CD4-positive, alpha-beta T cell treated with Interferon gamma for 1 hour (primary cell): ENCODE measurements at regions not wholly inside any gene's neighbourhood (a gene's known extent, or its start where the extent isn't known, plus 50 kb on each side); places are given as distances from the start of the nearest gene placed in this dataset.

ENCODE experiments used
- DNase-seq: peaks from one replicate; pipeline ENCODE4 v3.0.0-alpha.2; 2020

DNA sequence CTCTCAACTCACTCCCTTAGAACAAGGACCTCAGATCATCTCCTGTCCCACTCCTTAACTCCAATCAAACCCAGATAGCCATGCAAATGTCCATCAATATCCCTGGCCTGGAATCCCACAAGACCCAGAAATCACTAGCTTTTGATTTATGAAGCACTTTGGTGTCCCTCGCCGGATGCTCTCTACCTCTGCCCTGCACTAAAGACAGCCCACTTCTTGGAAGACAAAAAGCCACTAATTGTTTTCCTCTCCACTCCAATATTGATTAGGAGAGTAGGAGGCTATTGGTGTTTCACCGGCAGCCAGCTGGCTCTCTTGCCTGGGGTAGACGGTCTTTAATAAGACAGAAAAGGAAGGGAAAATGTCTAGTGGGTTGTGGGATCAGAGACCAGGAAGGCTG is 221.2 kb downstream of the BUD13 start:
- no peak for DNase-seq

DNA sequence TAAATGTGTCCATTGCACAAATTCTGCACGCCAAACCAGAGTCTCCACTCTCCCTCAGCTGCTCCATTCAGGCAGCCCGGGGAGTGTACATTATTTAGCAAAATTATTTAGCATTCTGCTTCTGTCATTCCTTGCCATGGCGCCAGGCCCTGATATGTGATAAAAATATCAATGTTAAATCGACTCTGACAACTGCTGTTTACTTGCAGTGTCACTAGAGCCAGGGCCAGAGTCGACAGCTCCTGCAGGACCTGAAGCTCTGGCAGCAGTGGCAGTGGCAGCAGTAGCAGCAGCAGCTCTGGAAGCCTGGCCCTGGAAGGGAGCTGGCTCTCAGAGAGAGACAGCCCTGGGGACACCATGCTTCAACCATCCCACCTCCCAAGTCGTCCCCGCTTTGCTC is 224.5 kb downstream of the BUD13 start:
- DNase-seq, result no peak

DNA sequence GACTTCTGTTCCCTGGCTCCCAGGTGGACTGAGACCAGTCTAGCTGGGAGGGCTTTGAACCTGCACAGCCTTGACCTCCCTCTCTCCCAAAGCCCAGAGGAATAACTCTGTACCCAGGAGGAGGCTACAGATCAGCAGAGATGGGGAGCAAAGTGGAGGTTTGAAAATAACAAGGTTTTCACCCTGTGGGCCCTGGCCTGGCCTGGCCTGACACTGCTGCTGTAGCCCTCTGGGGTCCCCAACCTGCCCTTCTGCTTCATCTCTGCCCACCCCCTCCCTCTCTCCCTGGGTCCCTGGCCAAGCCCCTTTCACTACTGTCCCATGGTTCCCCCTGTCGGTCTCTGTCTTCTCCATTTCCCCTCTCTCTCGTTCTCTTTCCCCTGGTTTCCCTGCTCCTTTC is 225.2 kb downstream of the BUD13 start:
- no peak for DNase-seq

DNA sequence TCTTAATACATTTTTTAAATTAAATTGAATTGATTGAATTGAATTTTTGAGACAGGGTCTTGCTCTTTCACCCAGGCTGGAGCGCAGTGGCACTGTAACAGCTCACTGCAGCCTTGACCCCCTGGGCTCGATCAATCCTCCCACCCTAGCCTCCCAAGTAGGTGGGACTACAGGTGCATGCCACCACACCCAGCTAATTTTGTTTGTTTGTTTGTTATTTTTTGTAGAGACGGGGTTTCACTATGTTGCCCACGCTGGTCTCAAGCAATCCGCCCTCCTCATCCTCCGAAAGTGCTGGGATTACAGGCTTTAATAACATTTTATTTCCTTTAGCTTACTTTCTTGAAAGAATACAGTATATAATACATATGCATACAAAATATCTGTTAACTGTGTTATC is 226.9 kb downstream of the BUD13 start:
- no peak for DNase-seq

DNA sequence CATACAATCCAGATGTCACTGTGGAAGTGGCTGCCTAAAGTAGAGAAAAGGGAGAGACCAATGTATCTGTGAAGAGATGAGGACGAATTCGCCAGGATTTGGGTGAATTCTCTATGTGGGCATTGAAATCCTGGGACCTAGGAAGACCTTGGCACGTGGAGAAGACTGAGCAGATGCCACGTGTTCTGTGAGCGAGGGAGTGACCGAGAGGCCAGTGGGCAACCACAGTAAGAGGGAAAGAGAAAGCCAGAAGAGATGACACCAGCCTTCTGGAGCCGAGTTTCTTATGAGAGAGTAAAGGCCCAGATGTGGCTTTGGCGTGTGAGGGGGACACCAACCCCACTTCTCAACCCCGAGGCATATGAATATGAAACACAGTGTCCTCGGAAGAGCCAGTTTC is 228.1 kb downstream of the BUD13 start:
- no peak for DNase-seq

DNA sequence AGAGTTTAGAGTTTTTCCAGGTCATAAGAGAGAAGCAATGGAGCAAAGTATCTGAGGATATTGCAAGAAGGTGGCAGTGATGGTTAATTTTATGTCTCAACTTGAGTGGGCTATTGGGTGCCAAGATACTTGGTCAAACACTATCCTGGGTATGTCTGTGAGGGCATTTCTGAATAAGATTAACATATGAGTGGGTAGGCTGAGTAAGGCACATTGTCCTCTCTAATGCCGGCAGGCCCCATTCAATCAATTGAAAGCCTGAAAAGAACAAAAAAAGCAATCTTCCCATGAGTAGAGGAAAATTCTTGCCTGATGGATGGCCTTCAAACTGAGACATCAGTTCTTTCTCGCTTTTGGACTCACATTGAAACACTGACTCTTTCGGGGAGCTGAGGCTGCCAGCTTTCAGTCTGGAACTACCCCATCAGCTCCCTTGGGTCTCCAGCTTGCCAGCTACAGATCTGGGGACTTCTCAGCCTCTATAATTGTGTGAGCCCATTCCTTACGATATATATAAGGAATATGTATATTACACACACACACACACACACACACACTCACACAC is 228.8 kb downstream of the BUD13 start:
- DNase-seq, result no peak

DNA sequence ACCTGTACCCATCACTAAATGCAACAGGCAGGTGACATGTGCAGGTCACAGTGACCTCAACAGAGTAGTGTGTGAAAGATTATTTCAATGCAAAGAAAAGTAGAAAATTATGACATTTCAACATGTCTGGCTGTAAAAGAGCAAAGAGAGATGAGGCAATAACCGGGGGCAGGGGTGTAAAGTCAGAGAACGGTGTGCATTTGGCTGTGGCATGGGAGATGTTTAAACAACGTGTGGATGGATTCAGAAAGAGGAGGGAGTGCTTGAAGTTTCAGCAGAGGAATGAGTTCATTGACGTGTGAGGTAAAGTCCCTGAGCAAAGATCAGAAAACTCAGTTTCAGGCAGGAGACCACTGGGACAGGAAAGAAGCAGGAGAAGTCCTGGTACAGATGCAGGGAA is 229.7 kb downstream of the BUD13 start:
- DNase-seq, result no peak

DNA sequence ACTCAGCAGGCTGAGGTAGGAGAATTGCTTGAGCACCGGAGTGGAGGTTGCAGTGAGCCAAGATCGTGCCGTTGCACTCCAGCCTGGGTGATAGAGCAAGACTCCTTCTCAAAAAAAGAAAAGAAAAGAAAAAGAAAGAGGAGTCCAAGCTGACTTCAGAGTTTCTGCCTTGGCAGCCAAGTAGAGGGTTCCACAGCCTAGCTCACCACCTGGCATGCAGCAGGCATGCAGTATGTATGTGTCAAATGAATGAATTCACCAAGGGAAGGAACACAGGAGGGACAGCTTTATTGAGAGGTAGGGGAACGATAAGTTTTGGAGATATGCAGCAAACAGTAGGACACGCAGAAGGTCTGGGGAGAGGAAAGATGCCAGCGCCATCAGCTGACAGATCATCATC is 230.4 kb downstream of the BUD13 start:
- no peak for DNase-seq

DNA sequence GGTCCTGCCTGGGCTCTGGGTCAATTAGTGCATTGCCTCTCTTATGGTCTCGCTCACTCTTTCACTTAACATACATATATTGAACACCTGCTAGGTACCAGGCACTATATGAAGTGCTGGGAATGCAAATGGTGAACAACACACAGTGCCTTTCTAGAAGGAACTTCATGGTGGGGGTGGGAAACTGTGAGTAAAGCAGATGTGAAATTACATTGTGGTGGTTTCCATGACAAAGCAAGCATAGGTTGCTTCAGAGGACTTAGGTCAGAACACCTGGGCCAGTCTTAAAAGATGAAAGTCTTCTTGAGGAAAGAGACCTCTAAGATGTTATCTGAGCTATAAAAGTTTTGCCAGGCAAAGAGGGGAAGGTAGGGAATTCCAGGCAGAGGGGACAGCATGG is 231.3 kb downstream of the BUD13 start:
- no peak for DNase-seq

DNA sequence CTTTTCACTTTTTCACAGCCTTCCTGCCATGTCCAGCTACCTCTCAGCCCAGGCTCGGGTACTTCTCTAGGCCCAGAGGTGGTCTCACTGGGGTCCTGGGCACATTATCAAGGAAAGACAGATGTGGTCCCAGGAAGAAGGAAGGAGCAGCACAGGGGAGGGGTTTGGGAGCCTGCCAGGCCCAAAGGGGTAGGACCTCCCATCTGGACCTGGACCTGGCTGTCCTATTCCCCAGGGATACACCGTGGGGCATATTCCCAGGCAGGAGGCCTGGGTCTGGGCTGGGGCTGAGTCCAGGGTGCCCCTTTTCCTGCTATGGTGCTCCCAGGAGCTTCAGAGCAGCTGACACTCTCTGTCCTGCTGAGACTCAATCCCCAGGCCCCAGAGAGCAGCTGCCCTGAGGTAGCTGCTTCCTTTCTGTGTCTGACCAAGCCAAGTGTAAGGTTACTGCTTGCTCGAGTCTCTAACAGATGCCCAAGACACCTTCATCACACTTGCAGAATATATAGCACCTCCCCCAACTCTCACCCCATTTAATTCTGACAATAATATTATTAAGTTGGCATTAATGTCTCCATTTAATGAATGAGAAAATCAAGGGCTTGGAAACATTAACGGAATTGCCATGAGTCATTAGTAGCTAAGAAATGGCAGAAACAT is 232.0 kb downstream of the BUD13 start:
- DNase-seq, result no peak

DNA sequence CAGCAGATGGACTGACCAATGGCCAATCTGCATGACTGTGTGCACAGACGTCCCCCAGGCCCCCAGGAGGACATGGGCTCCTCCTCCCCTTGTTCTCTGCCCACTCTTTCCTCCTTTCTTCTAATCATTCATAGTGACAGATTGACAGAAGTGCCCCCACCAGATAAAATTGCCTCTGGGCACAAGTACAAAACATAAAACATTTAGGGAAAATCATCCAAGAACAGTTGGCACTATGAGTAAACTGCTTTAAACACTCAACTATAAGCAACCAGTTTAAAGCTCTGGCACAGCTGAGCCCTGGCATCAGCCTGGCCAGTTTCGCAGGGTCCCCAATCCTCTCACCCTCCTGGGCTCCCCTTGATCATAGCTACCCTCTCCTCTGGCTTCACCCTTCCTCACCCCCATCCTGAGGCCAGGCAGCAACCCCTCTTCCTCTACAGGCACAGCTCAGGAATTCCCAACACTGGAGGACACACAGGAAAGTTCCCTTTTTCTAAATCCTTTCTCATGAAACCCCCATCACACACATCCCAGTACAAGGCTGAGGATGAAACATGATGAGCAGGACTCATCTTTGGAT is 232.9 kb downstream of the BUD13 start:
- no peak for DNase-seq

DNA sequence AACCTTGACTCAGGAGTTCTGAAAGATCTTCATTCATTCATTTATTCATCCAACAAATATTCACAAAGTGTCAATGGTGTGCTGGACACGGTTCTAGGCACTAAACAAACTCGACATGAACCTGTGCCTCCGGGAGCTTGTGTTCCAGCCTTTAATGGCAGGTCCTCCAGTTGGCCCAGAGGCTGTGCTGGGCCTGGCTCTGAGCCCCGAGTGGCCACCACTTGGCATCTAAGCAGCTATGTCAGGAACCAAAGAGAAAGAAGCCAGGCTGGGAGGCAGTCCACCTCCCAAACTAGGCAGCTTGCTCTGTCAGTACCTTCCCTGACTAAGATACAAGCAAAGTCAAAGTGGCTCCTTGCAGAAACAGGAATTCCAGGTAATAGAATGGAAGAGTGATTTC is 233.6 kb downstream of the BUD13 start:
- no peak for DNase-seq

DNA sequence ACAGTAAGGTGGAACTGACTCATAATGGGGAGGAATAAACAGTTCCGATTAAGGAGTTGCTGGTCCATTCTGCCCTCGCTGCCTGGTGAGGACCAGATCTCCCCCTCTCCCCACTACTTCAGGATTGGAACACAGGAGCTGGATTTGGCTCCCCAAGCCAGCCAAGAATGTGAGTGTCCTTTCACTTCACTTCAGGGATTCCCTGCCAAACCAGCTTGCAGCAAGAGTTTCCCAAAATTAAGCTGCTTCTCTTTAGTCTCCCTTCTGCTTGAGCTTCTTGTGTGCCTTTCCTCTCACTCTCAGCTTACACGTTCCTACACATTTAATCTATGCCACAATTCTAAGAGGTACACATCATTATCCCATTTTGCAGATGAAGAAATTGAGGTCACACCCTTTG is 234.1 kb downstream of the BUD13 start:
- no peak for DNase-seq

DNA sequence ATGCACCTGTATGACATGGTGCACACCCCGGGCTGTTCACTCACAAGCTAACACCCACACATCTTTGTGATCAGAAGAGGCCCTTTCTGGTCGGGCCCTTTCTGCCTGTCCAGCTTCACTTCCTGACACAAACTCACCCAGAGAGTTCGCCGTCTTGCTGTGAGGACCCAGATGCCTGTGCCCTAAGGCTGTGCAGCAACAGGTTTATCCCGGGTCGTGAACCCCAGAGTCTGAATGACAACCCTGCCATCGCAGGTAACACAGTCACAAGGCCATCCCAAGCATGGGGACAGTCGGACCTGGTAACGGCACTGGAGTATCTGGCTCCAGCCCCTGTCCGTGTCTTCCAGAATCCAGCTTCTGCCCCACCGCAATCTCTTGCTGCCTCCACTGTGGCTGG is 235.1 kb downstream of the BUD13 start:
- no peak for DNase-seq

DNA sequence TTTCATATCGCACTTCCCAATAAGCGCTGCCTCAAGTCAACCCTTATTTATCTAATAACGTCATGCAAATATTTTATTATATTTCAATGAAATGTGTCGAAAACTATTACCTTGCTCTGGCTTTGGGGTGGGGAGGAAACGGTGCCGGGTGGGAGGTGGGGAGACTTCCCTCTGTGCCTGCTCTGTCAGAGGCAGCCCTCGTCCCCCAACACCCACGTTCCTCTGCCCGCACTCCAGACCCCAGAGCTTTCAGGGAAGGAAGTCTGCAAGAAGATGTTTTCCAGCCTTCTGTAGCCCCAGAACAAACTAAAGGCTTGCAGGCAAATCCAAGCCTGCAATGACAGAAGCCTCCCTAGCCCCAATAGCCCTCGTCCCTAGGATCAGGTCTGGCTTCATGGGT is 235.7 kb downstream of the BUD13 start:
- DNase-seq, result no peak

DNA sequence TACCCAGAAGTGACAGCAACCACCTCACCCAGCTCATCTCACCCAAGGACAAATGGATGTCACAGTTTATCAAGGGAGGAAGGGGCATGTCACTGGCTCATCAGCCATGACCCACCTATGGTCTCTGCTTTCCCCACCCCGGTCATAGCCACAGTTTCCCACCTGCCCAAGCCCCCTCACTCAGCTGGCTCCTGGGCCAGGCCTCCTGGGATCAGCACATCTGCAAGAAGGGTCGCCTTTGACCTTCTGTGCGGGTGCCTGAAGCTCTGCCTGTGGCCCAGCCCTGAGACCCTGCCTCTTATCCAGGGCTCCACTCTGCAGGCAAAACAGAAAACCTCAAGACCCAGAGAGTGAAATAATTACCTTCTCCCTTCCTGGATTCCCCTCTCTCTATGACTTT is 236.4 kb downstream of the BUD13 start:
- no peak for DNase-seq

DNA sequence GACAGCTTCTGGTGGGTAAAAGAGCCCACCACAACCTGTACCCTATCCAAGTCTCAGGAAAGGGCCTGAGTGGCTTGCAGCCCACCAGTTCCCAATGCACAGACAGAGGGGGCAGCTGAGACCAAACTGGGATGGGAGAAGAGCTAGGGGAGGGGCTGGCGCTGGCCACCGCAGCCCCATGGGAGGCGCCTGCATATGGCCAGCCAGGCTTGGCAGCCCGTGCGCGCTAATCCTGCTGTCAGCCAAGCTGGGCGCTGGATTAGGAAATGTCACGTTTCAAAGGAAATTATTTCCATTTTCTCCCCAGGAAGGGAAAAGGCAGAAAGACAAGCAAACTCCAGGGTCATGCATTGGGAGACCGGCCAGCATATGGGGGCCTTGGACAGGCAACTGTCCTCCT is 236.8 kb downstream of the BUD13 start:
- DNase-seq, result no peak

DNA sequence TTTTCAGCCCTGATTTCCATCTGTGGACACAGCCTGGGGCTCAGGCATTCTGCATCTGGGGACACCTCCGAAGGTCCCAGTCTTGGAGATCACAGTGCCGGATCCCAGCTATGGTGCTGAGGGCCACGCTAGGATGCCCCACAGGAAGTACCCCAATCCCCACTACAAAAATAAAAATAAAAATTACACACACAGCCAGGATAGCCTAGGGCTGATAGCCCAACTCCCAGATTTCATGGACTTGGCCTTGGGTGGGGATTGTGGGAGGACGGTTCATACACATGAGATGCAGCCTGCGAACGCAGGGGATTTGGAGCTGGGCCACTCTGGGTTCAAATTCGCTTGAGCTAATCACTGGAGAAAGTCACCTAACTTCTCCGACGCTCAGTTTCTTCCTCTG is 237.7 kb downstream of the BUD13 start:
- DNase-seq, result no peak

DNA sequence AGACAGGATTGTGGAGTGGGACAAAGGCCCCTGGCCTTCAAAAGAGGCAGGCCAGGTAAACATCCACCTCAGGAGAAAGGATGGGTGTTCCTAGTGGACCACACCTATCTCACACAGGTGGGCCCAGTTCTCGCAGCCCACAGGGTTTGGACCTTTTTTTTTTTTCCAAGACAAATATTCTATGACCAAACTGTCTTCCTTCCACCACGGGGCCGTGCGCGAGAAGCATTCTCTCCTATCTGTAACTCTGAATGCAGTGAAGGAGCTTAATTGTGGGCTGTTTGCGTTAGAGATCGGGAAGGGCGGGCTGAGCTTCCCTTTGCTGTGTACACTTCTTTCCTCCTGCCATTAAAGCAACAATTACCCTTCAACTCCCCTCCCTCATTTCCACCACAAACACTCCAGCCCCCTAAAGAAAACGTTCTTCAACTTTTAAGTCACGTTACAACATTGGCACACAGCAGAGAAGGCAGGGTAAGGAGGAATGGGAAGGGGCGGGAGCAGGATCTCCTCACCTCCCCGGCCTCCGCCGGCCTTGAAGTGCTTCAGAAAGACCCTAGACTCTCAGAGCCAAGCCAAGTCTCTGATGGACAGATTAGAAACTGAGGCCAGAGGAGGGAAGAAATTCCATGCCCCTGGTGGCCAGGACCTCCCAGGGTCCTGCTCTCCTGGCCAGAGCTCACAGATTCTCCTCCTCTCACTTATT is 238.4 kb downstream of the BUD13 start:
- DNase-seq, result no peak

DNA sequence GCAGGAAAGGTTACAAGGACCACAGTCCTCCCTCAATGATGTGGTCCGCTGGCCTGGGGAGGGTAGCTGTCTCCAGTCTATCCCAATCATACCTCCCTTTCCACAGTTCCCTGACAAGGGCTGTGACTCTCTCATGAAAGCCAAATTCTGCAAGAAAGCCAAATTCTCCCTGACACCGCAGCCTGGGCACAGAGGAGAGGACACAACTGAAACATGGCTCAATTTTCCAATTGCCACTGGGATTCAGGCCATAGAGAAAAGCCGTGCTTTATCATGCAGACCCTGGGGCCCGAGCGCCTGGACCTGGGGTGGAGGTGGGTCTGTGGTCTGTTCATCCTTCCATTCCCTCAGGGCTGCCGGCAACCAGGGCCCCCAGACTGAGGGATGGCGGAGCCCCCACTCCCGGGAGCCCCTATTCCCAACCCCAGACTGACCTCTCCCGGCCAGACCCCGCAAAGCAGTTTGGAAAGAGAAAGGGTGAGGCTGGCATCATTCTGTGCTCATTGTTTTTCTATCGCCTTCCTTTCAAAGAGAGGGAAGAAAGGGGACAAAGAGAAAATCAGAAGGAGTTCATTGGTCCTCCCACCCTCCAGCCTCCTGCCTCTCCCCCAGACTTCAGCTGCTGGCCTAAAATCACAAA is 239.5 kb downstream of the BUD13 start:
- DNase-seq, result no peak

DNA sequence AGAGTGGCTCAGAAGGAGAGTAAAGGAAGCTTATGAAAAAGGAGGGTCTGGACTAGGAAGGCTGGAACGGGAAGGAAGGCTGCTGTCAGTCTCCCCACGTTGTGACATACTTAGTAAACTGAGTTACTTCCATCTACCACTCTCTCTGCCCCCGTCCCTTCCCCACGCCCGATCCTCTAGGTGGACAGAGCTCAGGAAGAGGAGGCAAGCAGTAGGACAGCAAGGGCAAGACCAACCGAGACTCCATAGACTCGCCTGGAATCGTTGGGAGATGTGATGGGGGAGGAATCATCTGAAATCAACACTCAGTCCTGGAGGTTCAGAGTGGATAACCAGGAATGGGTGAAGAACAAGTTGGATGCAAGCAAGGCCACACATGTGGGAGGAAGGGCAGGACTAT is 240.7 kb downstream of the BUD13 start:
- no peak for DNase-seq

DNA sequence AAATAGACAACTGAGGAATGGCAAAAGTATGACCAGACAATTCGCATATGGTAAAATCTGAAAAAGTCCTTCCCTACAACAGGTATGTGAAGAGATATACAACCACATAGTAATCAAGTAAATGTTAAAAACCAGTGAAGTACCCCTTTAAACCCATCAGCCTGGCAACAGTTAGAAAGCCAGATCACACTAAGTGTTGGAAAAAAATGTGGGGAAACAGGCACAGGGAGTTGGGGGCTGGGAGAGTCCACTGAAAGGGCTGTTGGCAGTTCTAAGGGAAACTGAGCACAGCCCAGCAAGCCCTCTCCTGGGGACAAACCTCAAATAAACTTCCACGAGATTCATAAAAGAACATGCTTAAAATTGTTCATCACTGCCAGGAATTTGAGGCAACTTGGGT is 242.1 kb downstream of the BUD13 start:
- DNase-seq, result no peak

DNA sequence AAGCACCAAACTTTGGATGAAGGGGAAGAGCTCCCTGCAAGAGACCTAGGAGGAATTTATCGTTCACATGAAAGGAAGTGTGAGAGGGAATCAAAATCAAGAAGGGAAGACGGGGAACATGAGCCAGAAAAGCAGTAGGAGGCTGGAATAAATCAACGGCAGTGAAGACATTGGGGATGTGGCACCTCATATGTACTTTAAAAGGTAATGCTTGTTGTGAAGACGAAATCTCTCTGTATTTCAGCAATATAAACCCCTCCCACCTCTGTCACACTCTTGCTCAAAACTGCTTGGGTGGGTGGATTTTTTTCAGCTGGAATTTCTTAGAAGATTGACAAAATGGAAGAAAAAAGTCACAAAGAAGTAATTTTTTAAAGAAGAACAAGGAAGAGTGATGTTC is 243.5 kb downstream of the BUD13 start:
- DNase-seq, result no peak
